Kidney (tissue), 13 donors: ENCODE measurements at regions not wholly inside any gene's neighbourhood (a gene's known extent, or its start where the extent isn't known, plus 50 kb on each side); places are given as distances from the start of the nearest gene placed in this dataset.

Experiments
- DNase-seq, 5 donors: peaks; one replicate each; pipeline ENCODE4 v3.0.0-alpha.2; 2013 to 2020
- FAIRE-seq: peaks from 2 replicates; lab custom pipeline; 2012; peaks lifted over from hg19 to GRCh38; lab: Jason Lieb, UNC
- H3K27ac ChIP-seq, 2 donors: one replicate each; pipeline ENCODE4 v1.7.0; 2013; ENCODE audit warnings: low read depth in 2 of 2, low read length in 2 of 2, inconsistent platforms in 1 of 2
- H3K27me3 ChIP-seq: one replicate; pipeline ENCODE4 v1.7.1; 2013; ENCODE audit warnings: low read length, inconsistent platforms; ENCODE audit not compliant: control insufficient read depth, insufficient read depth
- H3K36me3 ChIP-seq, 3 donors: one replicate each; pipeline versions ENCODE4 v1.7.0 to v1.7.1; 2013; ENCODE audit warnings: low read length in 3 of 3, control low read depth in 1 of 3, inconsistent platforms in 1 of 3; ENCODE audit not compliant: insufficient read depth in 3 of 3, control insufficient read depth in 2 of 3
- H3K4me1 ChIP-seq, 3 donors: one replicate each; pipeline versions ENCODE4 v1.7.0 to v1.7.1; 2013; ENCODE audit warnings: low read length in 3 of 3, inconsistent platforms in 1 of 3, low read depth in 1 of 3; ENCODE audit not compliant: control insufficient read depth in 2 of 3, insufficient read depth in 2 of 3
- H3K4me3 ChIP-seq, 3 donors: one replicate each; pipeline versions ENCODE4 v1.7.0 to v1.8.1; 2013; ENCODE audit warnings: low read length in 3 of 3, control low read depth in 1 of 3, inconsistent platforms in 1 of 3
- H3K9ac ChIP-seq, 3 donors: one replicate each; pipeline versions ENCODE4 v1.7.0 to v1.7.1; 2013; ENCODE audit warnings: low read length in 3 of 3, control low read depth in 1 of 3, inconsistent platforms in 1 of 3
- H3K9me3 ChIP-seq, 3 donors: one replicate each; pipeline versions ENCODE4 v1.7.0 to v1.7.1; 2013; ENCODE audit warnings: low read length in 3 of 3, control low read depth in 1 of 3, inconsistent platforms in 1 of 3; ENCODE audit not compliant: control insufficient read depth in 2 of 3, insufficient read depth in 1 of 3
- intact Hi-C: fragments of 100-400 bp; cut with DNase I; formaldehyde crosslinking; loops from one replicate; pipeline ENCODE4 v1.11.1; 2022
- TF ChIP-seq, protein P1 (sequence below): IDR thresholded peaks from 3 replicates; pipeline ENCODE4 v1.5.1; 2012; ENCODE audit warnings: mild to moderate bottlenecking, moderate library complexity, borderline replicate concordance; ENCODE audit not compliant: insufficient read depth; ENCODE audit errors: extremely low read depth
- donor health status: control.
- donor health status: control.
- donor health status: control.
- donor health status: control.
- donor health status: control.
- donor health status: DM: yes; HTN: yes; CAD: no.
- donor health status: Normal renal cell carcinoma (clear cell type).

DNA sequence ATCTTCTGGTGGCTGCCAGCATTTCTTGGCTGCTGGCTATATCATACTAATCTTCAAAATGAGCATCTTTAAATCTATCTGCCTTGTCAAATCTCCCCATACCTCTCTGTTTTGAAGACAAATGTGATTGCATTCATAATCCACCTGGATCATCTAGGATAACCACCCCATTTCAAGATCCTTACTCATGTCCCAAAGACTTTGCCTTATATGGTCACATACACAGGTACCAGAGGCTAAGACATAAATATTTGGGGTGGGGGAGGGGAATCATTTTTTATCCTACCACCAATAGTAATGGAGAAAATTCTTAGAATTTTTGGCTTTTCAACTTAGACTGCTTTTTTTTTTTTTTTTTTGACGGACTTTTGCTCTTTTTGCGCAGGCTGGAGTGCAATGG, 970.8 kb downstream of the PLOD2 start:
- no peaks in the 10 kb centered on the region for H3K9me3 ChIP-seq
- H3K27ac ChIP-seq: no peak overlapping the region
- H3K9ac ChIP-seq: no peak overlapping the region
- FAIRE-seq (no peak), DNase-seq (no peak)
- no peaks in the 10 kb centered on the region for H3K27me3 ChIP-seq
- no peaks in the 10 kb centered on the region for H3K36me3 ChIP-seq
- no peaks in the 10 kb centered on the region for H3K4me1 ChIP-seq
- intact Hi-C loops: no loop called here
- no peak overlapping the region for H3K4me3 ChIP-seq
- TF ChIP-seq, protein P1, sequence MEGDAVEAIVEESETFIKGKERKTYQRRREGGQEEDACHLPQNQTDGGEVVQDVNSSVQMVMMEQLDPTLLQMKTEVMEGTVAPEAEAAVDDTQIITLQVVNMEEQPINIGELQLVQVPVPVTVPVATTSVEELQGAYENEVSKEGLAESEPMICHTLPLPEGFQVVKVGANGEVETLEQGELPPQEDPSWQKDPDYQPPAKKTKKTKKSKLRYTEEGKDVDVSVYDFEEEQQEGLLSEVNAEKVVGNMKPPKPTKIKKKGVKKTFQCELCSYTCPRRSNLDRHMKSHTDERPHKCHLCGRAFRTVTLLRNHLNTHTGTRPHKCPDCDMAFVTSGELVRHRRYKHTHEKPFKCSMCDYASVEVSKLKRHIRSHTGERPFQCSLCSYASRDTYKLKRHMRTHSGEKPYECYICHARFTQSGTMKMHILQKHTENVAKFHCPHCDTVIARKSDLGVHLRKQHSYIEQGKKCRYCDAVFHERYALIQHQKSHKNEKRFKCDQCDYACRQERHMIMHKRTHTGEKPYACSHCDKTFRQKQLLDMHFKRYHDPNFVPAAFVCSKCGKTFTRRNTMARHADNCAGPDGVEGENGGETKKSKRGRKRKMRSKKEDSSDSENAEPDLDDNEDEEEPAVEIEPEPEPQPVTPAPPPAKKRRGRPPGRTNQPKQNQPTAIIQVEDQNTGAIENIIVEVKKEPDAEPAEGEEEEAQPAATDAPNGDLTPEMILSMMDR: no peak

DNA sequence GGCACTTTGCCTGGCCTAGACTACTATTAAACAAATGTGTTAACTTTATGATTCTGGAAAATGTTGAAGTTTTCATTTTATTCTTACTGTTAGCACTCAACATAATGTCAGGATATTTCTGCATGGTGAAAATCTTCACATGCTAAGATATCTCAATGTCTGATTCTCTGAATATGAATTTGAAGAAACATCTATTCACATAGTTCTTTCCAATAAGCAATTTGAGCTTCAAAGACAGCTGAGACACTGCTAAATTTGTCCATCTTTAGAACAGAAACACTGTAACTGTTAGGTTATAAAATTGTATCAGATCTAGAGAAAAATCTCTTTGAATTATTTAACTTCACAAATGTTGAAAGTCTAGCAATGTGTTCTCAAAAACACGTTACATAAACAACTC, 970.2 kb downstream of the PLOD2 start:
- no peaks in the 10 kb centered on the region for H3K27me3 ChIP-seq
- DNase-seq (no peak), FAIRE-seq (no peak)
- no peaks in the 10 kb centered on the region for H3K9me3 ChIP-seq
- no peak overlapping the region for H3K27ac ChIP-seq
- H3K4me3 ChIP-seq: no peak overlapping the region
- no peaks in the 10 kb centered on the region for H3K4me1 ChIP-seq
- intact Hi-C loops: no loop called here
- H3K9ac ChIP-seq: no peak overlapping the region
- no peaks in the 10 kb centered on the region for H3K36me3 ChIP-seq
- TF ChIP-seq, protein P1: no peak

DNA sequence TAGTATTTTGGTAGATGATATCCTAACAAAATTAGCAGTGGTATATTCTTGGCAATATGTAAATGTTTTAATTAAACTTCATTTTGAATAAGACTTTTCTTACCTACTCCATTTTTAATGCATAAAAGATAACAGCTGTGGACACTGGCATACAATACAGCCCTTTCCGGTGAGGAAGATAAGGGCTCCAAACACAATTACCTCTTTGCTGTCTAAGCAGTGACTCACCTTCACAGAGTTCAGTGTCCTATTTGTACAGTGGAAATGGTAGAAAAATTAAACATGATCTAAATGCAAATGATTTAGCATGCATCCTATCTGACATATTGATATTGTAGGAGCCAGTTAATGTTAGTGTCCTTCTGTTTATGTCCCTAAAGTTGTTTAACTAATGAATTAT, 969.4 kb downstream of the PLOD2 start:
- no peak for FAIRE-seq
- Histone ChIP-seq H3K9me3 (no peaks in the 10 kb centered on the region), H3K4me1 (no peaks in the 10 kb centered on the region), H3K4me3 (no peak overlapping the region), H3K27ac (no peak overlapping the region), H3K27me3 (no peaks in the 10 kb centered on the region), H3K36me3 (no peaks in the 10 kb centered on the region), H3K9ac (no peak overlapping the region)
- DNase-seq: no peak
- TF ChIP-seq, protein P1: no peak
- intact Hi-C loops: no loop called here
